ENCODE measurements at regions not wholly inside any gene's neighbourhood (a gene's known extent, or its start where the extent isn't known, plus 50 kb on each side); places are given as distances from the start of the nearest gene placed in this dataset.
"Not testable (repeated sequence)": the region's sequence is repeated elsewhere in the genome, so short reads cannot be mapped to it uniquely, and the experiment has no call there.

DNA sequence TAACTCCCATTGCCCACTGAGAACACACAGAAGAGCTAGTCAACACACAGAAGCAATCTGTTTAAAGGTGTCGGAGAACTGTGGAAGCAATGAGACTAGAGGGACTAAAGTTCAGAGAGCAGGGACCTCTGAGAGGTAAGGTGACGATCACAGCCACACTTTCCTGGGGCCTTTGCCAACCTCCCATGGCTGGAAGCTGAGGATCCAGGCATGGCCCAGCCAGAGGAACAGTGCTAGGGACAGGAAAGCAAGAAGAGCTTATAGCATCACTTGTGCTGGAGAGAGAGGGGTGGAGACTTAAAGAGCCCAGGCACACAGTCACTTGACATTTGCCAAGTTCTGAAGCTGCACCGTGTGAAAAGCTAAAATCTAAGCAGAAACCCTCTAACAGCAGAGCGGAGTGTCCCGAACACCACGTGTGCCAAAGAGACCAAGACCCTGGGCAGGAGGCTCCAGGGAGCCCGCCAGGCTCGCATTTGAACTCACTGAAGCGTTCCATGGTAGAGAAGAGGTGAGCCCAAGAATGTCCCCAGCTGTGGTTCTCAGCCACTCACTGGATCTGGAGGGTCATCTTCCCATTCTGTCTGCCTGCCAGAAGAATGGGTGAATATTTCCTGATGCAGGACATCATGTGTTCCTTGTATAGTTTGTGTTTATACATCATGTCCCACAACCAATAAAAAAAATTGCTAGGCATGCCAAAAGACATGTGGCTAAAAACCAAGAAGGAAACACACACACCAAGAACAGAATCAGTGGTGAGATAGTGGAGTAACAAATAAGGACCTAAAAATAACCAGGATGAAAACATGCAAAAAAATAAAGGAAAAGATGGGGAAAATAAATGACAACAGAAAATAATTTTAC, 174.0 kb upstream of the C14orf180 start:
- no peak for DNase-seq

DNA sequence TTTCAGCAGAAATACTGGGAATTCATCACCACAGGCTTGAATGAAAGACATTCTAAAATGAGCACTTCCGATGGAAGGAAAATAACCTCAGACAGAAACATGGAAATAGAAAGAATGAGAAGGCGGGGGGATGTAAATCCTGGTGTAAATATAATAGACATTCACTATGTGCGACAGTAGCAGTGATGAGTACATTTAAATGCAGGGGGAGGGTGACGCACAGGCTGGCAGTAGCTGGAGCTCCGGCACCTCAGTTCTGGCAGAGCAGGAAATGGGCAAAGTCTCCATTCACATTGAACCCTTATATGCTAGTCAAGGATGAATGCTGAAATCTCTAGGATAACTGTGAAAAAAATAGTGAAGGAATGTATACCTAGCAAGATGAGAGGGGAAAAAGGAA, 172.7 kb upstream of the C14orf180 start:
- no peak for DNase-seq

DNA sequence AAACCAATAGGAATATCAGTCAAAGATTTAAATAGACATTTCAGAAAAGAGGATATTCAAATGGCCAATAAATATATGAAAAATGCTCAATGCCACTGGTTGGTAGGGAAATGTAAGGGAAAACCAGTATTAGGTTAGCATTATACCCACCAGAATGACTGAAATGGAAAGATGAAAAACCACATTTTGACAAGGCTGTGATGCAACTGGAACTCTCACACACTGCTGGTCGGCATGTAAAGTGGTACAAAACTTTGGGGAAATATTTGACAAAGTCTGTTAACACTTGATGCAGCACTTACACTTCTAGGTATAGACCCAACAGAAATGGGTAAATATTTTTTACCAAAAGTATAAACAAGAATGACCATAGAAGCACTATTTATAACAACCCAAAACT, 163.2 kb upstream of the C14orf180 start:
- no peak for DNase-seq

DNA sequence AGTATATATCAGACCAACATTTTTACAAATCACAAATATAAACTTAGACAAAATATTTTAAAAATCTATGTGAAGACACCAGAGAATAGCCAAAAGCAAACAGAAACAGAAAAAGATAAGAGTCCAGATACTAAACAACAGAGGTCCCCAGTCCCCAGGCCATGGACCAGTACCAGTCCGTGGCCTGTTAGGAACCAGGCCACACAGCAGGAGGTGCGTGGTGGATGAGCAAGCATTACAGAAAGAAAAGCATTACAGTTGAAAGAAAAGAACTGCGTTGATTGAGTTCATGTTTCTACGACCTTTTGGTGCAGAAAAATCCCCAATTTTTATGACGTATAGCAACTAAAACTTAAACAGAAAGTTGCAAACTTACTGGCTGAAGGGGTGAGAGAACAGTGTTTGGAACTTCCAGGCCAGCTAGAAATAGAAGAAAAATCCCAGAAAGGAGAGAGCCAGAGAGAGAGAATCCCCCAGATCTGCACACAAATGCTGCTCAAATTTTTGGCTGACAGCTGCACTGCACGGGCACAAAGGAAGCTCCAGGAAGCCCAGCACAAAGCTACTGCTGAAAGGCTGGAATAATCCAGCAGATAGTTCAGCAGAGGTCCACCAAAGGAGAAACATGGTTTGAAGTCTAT, 159.6 kb upstream of the C14orf180 start:
- no peak for DNase-seq

- not testable (repeated sequence) for DNase-seq
These were observed 159.0 kb upstream of the C14orf180 start for GRCh38 chr14:104420523-104420922.

DNA sequence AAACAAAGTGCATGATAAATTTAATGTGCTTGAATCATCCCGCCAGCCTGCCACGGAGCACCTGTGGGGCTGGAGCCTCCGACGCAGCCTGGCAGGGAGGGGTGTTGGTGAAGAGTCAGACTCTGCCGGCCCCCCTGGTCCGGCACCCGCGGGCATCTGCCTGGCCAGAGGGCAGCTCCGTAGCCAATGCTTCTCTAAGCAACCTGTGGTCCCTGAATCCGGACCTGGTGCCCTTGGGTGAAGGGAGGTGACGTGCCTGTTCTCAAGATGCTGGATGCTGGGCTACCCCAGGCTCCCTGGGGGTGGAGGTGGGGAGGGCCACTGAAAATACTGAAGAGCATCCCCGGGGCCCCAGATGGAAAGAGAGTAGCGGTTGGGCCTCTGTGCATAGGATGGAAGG, 158.6 kb upstream of the C14orf180 start:
- DNase-seq, result no peak

DNA sequence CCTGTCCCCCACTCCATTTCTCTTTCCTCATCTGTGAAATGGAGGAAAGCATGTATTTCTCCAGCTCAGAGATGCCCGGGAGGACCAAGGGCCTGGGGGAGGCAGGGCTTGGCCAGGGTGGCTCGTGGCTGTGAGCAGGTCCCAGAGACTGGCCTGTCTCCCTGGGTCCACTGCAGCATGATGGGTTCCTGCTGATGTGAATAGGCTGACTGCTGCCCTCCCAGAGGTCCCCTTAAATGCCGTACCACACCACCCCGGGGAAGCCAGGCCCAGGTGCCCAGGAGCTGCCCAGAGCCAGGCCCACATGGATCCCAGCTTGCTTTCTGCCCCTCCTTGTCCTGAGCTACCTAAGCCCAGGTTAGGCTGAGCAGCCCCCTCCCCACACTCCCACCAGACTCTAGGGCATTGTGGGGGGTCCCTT, 158.2 kb upstream of the C14orf180 start:
- no peak for DNase-seq

- no peak for DNase-seq
These were observed 157.4 kb upstream of the C14orf180 start for GRCh38 chr14:104421892-104422828.

- DNase-seq, result no peak
These were observed 156.5 kb upstream of the C14orf180 start for GRCh38 chr14:104422837-104423681.

GRCh38 chr14:104423701-104424405, 155.7 kb upstream of the C14orf180 start:
- peak; percentile 60 for DNase-seq

DNA sequence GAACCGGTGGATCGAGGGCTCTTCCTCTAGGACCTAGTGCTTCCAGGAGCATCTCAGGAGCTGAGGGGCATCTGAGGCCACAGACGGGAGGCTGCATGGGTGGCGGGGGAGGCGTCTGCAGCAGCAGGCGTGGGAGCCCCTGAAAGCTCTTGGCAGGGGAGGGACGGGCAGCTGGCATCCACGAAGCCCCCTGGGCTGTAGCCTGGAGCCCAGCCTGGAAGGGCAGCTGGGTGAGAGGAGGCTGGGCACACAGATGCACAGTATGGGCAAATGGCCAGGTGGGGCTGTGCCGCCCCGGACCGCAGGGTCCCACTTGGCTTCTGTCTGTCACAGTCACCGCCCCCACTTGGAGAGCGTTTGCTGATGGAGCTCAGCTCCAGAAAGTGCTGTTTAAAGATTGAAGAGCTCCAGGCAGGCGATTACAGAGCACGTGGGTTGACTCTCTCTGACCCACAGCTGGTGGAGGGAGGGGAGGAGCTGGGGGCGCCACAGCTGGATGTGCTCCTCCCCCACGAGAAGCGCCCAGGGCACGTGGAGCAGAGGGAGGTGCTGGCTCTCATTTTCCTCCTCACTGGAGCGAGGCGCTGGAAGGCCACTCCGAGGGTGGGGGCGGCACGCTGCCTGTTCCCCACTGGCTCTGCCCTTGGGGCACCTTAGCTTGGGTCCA, 155.0 kb upstream of the C14orf180 start:
- DNase-seq, result peak; percentile 96

GRCh38 chr14:104425171-104425681, 154.3 kb upstream of the C14orf180 start:
- DNase-seq, result no peak

- no peak for DNase-seq
These were observed 153.6 kb upstream of the C14orf180 start for GRCh38 chr14:104425763-104426646.

DNA sequence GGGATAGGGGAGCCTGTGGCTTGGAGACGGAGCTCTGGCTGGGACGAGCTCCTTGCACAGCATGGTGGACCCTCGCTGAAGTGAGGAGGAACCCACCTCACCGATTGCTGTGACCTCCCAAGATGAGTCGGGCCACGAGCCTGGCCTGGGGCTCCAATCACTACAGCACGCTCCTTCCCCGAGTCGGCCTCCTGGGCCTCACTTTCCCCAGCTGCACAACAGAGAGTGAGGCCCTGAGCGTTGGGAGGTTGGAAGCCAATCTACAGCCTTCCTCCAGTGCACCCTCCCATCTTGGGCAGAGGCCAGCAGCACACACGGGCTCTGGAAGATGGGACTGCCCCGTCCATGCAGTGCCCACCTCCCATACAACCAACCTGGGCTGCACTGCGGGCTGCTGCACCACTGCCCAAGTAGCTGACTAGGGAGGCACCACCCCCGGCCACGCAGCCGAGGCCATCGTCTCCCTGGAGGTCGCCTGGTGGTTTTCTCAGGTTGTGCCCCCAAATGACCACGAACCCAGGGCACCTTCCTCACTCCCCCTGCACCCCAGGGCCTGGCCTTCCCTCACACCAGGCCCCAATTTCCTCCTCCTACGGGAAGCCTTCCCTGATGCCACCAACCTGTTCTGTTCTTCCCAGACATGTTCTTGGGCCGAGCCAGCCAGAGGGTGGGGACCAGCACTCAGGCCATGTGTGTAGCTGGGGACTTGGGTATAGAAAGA, 152.3 kb upstream of the C14orf180 start:
- DNase-seq, result no peak

DNA sequence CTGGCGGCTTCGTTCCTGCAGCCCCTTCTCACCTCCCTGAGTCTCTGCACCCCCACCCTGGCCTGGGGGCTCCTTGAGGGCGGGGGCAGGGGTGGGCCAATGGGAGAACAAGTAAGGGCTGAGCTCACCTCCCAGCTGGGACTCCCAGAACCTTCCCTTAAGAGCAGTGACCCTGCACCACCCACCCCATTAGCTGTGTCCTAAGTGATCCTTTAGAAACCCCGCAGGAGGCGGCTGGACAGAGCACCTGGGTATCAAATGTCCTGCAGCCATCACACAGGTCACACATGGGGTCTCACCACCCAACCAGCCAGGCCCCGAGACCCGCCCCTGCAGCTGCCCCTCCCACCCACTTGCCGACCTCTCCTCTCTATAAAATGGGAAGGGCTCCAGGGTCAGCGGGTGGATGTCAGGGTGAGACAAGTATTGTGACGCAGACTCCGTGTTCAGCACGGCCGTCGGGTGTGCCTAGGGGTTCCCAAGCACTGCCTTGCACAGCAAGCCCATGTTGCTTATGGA, 151.2 kb upstream of the C14orf180 start:
- no peak for DNase-seq

DNA sequence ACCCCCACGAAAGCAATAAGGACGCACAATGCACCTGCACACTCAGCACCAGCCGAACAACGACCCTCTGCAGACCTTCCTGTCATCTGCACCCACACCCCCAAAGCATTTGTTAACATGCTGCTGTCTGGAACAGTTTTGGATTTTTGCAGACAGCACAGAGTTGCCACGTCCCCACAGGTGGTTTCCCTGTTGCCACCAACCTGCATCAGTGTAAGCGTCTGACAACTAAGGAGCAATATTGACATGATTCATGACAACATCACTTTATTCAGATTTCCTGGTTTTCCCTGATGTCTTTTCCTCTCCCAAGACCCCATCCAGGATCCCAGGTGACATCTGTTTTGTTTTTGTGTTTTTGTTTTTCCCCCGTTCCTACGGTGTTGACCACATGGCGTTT, 150.7 kb upstream of the C14orf180 start:
- DNase-seq, result no peak

GRCh38 chr14:104429291-104429861, 150.2 kb upstream of the C14orf180 start:
- no peak for DNase-seq

GRCh38 chr14:104431351-104431928, 148.1 kb upstream of the C14orf180 start:
- no peak for DNase-seq

All from NCI-H1092 (cell line).